ENCODE measurements at regions not wholly inside any gene's neighbourhood (a gene's known extent, or its start where the extent isn't known, plus 50 kb on each side); places are given as distances from the start of the nearest gene placed in this dataset.

- Histone ChIP-seq H3K4me1 (no peaks in the 10 kb centered on the region), H3K4me3 (no peak overlapping the region), H3K27ac (no peak overlapping the region), H3K36me3 (no peaks in the 10 kb centered on the region), H3K9me3 (no peaks in the 10 kb centered on the region), H3K27me3 (ENCODE audit: low read depth) (no peaks in the 10 kb centered on the region)
- intact Hi-C loops (cut with DNase I): no loop called here
- DNase-seq (peak; percentile 53), ATAC-seq (peak; percentile 79 to 82)
- TF ChIP-seq CTCF (IDR thresholded peaks at IDR 0.05): no peak
Observed at GRCh38 chr15:91496754-91497691, 356.5 kb upstream of the SLCO3A1 start.

- H3K4me3 ChIP-seq: no peak overlapping the region
- H3K36me3 ChIP-seq: no peaks in the 10 kb centered on the region
- intact Hi-C loops (cut with DNase I): no loop called here
- DNase-seq (no peak), ATAC-seq (no peak)
- H3K27ac ChIP-seq: no peak overlapping the region
- no peaks in the 10 kb centered on the region for H3K9me3 ChIP-seq
- no peaks in the 10 kb centered on the region for H3K27me3 ChIP-seq (ENCODE audit: low read depth)
- TF ChIP-seq CTCF (IDR thresholded peaks at IDR 0.05): no peak
- no peaks in the 10 kb centered on the region for H3K4me1 ChIP-seq
Observed at GRCh38 chr15:91498046-91498748, 355.3 kb upstream of the SLCO3A1 start.

DNA sequence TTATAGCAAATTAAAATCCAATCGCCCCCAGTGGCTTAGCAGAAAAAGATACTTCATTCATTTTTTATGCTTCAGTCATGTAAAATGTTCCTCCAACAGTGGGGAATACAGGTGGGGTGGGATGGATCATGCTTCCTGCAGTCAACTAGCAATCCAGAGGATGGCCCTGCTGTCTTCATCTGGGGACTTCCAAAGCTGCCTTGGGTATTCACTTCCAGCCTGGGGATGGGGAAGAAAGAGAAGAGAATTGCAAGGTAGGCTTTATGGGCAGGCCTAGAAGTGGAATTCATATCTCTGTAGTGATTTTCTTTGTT lies 354.8 kb upstream of the SLCO3A1 start:
- no peaks in the 10 kb centered on the region for H3K27me3 ChIP-seq (ENCODE audit: low read depth)
- DNase-seq: no peak
- no peaks in the 10 kb centered on the region for H3K9me3 ChIP-seq
- no peak for ATAC-seq
- TF ChIP-seq CTCF (IDR thresholded peaks at IDR 0.05): no peak
- no peak overlapping the region for H3K27ac ChIP-seq
- intact Hi-C loops (cut with DNase I): no loop called here
- no peak overlapping the region for H3K4me3 ChIP-seq
- H3K36me3 ChIP-seq: no peaks in the 10 kb centered on the region
- H3K4me1 ChIP-seq: no peaks in the 10 kb centered on the region

DNA sequence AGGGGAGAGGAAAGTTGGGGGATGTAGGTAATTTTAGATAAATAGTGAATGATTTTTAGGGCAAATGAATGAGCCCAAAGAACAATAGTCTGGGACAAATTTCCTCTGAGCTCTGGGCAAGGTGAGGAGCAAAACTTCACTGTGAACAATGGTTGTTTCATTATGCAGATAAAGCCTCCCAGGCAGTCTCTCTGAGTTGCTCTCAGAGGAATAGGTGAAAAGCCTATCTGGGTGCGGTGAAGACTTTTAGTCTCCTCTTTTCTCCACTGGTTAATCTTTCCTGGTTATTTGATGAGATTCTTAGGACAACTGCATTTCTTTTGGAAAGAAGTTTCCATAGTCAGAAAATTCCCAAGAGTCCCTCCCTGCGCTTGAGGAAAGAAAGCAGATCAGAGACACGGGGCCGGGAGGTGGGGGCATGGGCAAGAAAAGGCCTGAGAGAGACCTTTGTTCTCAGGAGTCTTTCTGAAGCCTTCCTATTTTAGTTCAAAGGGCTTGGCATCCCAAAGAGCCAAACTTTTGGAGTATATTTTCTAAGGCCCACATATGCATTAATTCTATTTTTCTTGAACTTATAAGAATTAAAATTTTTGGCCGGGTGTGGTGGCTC lies 353.6 kb upstream of the SLCO3A1 start:
- ATAC-seq: no peak
- no peaks in the 10 kb centered on the region for H3K4me1 ChIP-seq
- intact Hi-C loops (cut with DNase I): no loop called here
- H3K9me3 ChIP-seq: no peaks in the 10 kb centered on the region
- no peak overlapping the region for H3K4me3 ChIP-seq
- no peak overlapping the region for H3K27ac ChIP-seq
- H3K36me3 ChIP-seq: no peaks in the 10 kb centered on the region
- no peaks in the 10 kb centered on the region for H3K27me3 ChIP-seq (ENCODE audit: low read depth)
- no peak for TF ChIP-seq CTCF (IDR thresholded peaks at IDR 0.05)
- no peak for DNase-seq

DNA sequence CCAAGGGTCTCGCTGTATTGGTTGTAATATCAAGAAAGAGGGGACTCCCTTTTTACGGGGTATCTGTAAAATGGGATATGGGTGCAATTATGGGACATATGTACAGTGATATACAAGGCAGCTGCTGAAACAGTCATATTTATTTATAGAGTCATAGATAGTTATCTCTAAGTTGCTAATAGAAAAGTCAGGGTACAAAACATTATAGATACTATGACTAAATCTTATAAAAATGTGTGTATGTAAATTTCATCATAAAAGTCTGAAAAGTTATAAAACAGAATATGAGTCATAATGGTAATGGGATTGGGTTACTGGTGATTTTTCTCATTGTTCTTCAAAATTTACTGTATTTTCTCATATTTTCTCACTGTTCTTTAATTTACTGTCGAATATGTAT lies 344.9 kb upstream of the SLCO3A1 start:
- TF ChIP-seq CTCF (IDR thresholded peaks at IDR 0.05): no peak
- ATAC-seq (no peak), DNase-seq (no peak)
- H3K27me3 ChIP-seq (ENCODE audit: low read depth): no peaks in the 10 kb centered on the region
- intact Hi-C loops (cut with DNase I): no loop called here
- H3K9me3 ChIP-seq: no peaks in the 10 kb centered on the region
- H3K4me1 ChIP-seq: no peaks in the 10 kb centered on the region
- no peak overlapping the region for H3K27ac ChIP-seq
- no peaks in the 10 kb centered on the region for H3K36me3 ChIP-seq
- no peak overlapping the region for H3K4me3 ChIP-seq

Measured in lower lobe of right lung (tissue), 2 donors.